Astrocyte (in vitro differentiated cells and primary cell): ENCODE measurements at regions not wholly inside any gene's neighbourhood (a gene's known extent, or its start where the extent isn't known, plus 50 kb on each side); places are given as distances from the start of the nearest gene placed in this dataset.

Source experiments
- DNase-seq: peaks from one replicate; pipeline ENCODE4 v3.0.0-alpha.2; 2010; ENCODE audit warnings: low read depth
- FAIRE-seq: peaks from 2 replicates; lab custom pipeline; 2011; peaks lifted over from hg19 to GRCh38; lab: Jason Lieb, UNC
- H2AFZ ChIP-seq: 2 replicates; pipeline ENCODE4 v1.6.0; 2012; ENCODE audit warnings: low read depth, low read length, inconsistent platforms
- H3K27ac ChIP-seq: 2 replicates; pipeline ENCODE4 v1.5.1; 2011; ENCODE audit warnings: low read depth, low read length, inconsistent platforms
- H3K27me3 ChIP-seq: 2 replicates; pipeline ENCODE4 v1.6.0; 2011; ENCODE audit warnings: low read length, inconsistent platforms; ENCODE audit not compliant: insufficient read depth
- H3K36me3 ChIP-seq: 2 replicates; pipeline ENCODE4 v1.5.1; 2011; ENCODE audit warnings: low read length, inconsistent platforms; ENCODE audit not compliant: insufficient read depth
- H3K4me1 ChIP-seq: 2 replicates; pipeline ENCODE4 v1.5.1; 2011; ENCODE audit warnings: low read length, inconsistent platforms; ENCODE audit not compliant: insufficient read depth
- H3K4me2 ChIP-seq: 2 replicates; pipeline ENCODE4 v1.6.0; 2012; ENCODE audit warnings: low read length, inconsistent platforms
- H3K4me3 ChIP-seq: 2 replicates; pipeline ENCODE4 v1.5.1; 2011; ENCODE audit warnings: low read depth, mild to moderate bottlenecking, low read length, inconsistent platforms; ENCODE audit not compliant: insufficient read depth
- H3K79me2 ChIP-seq: 2 replicates; pipeline ENCODE4 v1.6.0; 2012; ENCODE audit warnings: mild to moderate bottlenecking, low read length, inconsistent platforms; ENCODE audit not compliant: insufficient read depth
- H3K9ac ChIP-seq: 2 replicates; pipeline ENCODE4 v1.6.0; 2012; ENCODE audit warnings: mild to moderate bottlenecking, low read length, inconsistent platforms
- H3K9me3 ChIP-seq: 2 replicates; pipeline ENCODE4 v1.5.1; 2012; ENCODE audit warnings: low read depth, mild to moderate bottlenecking, low read length, inconsistent platforms; ENCODE audit not compliant: insufficient read depth
- H4K20me1 ChIP-seq: 2 replicates; pipeline ENCODE4 v1.6.0; 2012; ENCODE audit warnings: low read length, inconsistent platforms; ENCODE audit not compliant: insufficient read depth
- H3K27ac Mint-ChIP-seq: one replicate; pipeline ENCODE4 v1.8.0; 2021; ENCODE audit warnings: mild to moderate bottlenecking, mixed read lengths; ENCODE audit not compliant: unreplicated experiment
- H3K27me3 Mint-ChIP-seq: one replicate; pipeline ENCODE4 v1.8.0; 2021; ENCODE audit warnings: low read depth, mixed read lengths; ENCODE audit not compliant: unreplicated experiment
- H3K36me3 Mint-ChIP-seq: one replicate; pipeline ENCODE4 v1.8.0; 2021; ENCODE audit warnings: low read depth, mixed read lengths; ENCODE audit not compliant: unreplicated experiment
- H3K4me1 Mint-ChIP-seq: one replicate; pipeline ENCODE4 v1.8.0; 2021; ENCODE audit warnings: low read depth, mixed read lengths; ENCODE audit not compliant: unreplicated experiment
- H3K4me3 Mint-ChIP-seq: one replicate; pipeline ENCODE4 v1.8.0; 2021; ENCODE audit warnings: mild to moderate bottlenecking, moderate library complexity, mixed read lengths; ENCODE audit not compliant: unreplicated experiment
- H3K9me3 Mint-ChIP-seq: one replicate; pipeline ENCODE4 v1.8.0; 2021; ENCODE audit warnings: mild to moderate bottlenecking, mixed read lengths; ENCODE audit not compliant: unreplicated experiment
- CTCF ChIP-seq: IDR thresholded peaks from 2 replicates; pipeline ENCODE4 v1.5.1; 2011; ENCODE audit warnings: low read depth, mild to moderate bottlenecking, inconsistent platforms, low read length, moderate library complexity; ENCODE audit not compliant: insufficient read depth
- EZH2 ChIP-seq: IDR thresholded peaks from 2 replicates; pipeline ENCODE4 v1.6.1; 2012; ENCODE audit warnings: mild to moderate bottlenecking, low read length, inconsistent platforms; ENCODE audit not compliant: insufficient read depth

GRCh38 chr22:47933226-47933625 is 1170.8 kb downstream of the TBC1D22A start:
- Histone ChIP-seq H4K20me1 (no peaks in the 10 kb centered on the region), H3K27ac (no peak overlapping the region), H3K9me3 (peaks cover 4% of the 10 kb centered on the region), H3K4me2 (no peak overlapping the region), H3K79me2 (no peaks in the 10 kb centered on the region), H3K36me3 (no peaks in the 10 kb centered on the region), H3K4me3 (no peak overlapping the region), H3K27me3 (no peaks in the 10 kb centered on the region), H2AFZ (no peak overlapping the region), H3K4me1 (no peaks in the 10 kb centered on the region), H3K9ac (no peak overlapping the region)
- Mint-ChIP-seq H3K27me3 (peaks cover 6% of the 10 kb centered on the region), H3K4me1 (peaks cover 13% of the 10 kb centered on the region), H3K9me3 (peaks cover 8% of the 10 kb centered on the region), H3K27ac (no peak overlapping the region), H3K4me3 (no peak overlapping the region), H3K36me3 (no peaks in the 10 kb centered on the region)
- DNase-seq (no peak), FAIRE-seq (no peak)
- TF ChIP-seq CTCF = no peak
- no peak for TF ChIP-seq EZH2

GRCh38 chr22:47929646-47930185 is 1167.3 kb downstream of the TBC1D22A start:
- no peaks in the 10 kb centered on the region for H4K20me1 ChIP-seq
- no peaks in the 10 kb centered on the region for H3K36me3 ChIP-seq
- no peak overlapping the region for H3K4me3 ChIP-seq
- Mint-ChIP-seq H3K27me3 (peaks cover 10% of the 10 kb centered on the region), H3K9me3 (peaks cover 13% of the 10 kb centered on the region), H3K36me3 (no peaks in the 10 kb centered on the region), H3K4me3 (no peak overlapping the region), H3K4me1 (peaks cover 14% of the 10 kb centered on the region), H3K27ac (no peak overlapping the region)
- H3K27me3 ChIP-seq = no peaks in the 10 kb centered on the region
- TF ChIP-seq EZH2 = no peak
- TF ChIP-seq CTCF = no peak
- DNase-seq (no peak), FAIRE-seq (no peak)
- H3K79me2 ChIP-seq = no peaks in the 10 kb centered on the region
- no peaks in the 10 kb centered on the region for H3K4me1 ChIP-seq
- H3K9me3 ChIP-seq = peaks cover 6% of the 10 kb centered on the region
- no peak overlapping the region for H2AFZ ChIP-seq
- H3K9ac ChIP-seq = no peak overlapping the region
- no peak overlapping the region for H3K4me2 ChIP-seq
- no peak overlapping the region for H3K27ac ChIP-seq

GRCh38 chr22:47929073-47929472 is 1166.6 kb downstream of the TBC1D22A start:
- Histone ChIP-seq H2AFZ (no peak overlapping the region), H3K9me3 (peaks cover 6% of the 10 kb centered on the region), H3K79me2 (no peaks in the 10 kb centered on the region), H3K4me2 (no peak overlapping the region), H4K20me1 (no peaks in the 10 kb centered on the region), H3K27me3 (no peaks in the 10 kb centered on the region), H3K4me3 (no peak overlapping the region), H3K36me3 (no peaks in the 10 kb centered on the region), H3K27ac (no peak overlapping the region), H3K9ac (no peak overlapping the region), H3K4me1 (no peaks in the 10 kb centered on the region)
- Mint-ChIP-seq H3K27ac (no peak overlapping the region), H3K9me3 (peaks cover 11% of the 10 kb centered on the region), H3K4me1 (peaks cover 14% of the 10 kb centered on the region), H3K36me3 (no peaks in the 10 kb centered on the region), H3K4me3 (no peak overlapping the region), H3K27me3 (peaks cover 8% of the 10 kb centered on the region)
- TF ChIP-seq EZH2 (no peak), CTCF (no peak)
- DNase-seq = no peak
- FAIRE-seq = no peak
